Stimulated activated CD4-positive, alpha-beta T cell treated with anti-CD3 and anti-CD28 coated beads, Interleukin-12 subunit alpha, Interleukin-12 subunit beta, amount 100 ng/mL, for 48 hours (primary cell): ENCODE measurements at regions not wholly inside any gene's neighbourhood (a gene's known extent, or its start where the extent isn't known, plus 50 kb on each side); places are given as distances from the start of the nearest gene placed in this dataset.
"Not testable (repeated sequence)": the region's sequence is repeated elsewhere in the genome, so short reads cannot be mapped to it uniquely, and the experiment has no call there.

Experiments
- DNase-seq, 3 donors: peaks; one replicate each; pipeline ENCODE4 v3.0.0-alpha.2; 2020; ENCODE audit warnings: low read depth in 2 of 3, low spot score in 1 of 3

- DNase-seq, result no peak
These were observed 328.1 kb upstream of the ATP10A start for GRCh38 chr15:26191193-26191592.

GRCh38 chr15:26186138-26186537 is 323.0 kb upstream of the ATP10A start:
- DNase-seq, result not testable (repeated sequence)

- no peak for DNase-seq
These were observed 319.3 kb upstream of the ATP10A start for GRCh38 chr15:26182441-26182840.

GRCh38 chr15:26179906-26180305 is 316.8 kb upstream of the ATP10A start:
- DNase-seq, result no peak

- no peak for DNase-seq
These were observed 315.6 kb upstream of the ATP10A start for GRCh38 chr15:26178640-26179220.

- DNase-seq, result no peak
These were observed 314.7 kb upstream of the ATP10A start for GRCh38 chr15:26177816-26178215.

- DNase-seq, result no peak
These were observed 313.7 kb upstream of the ATP10A start for GRCh38 chr15:26176831-26177230.

- no peak for DNase-seq
These were observed 308.1 kb upstream of the ATP10A start for GRCh38 chr15:26171266-26171665.

- no peak for DNase-seq
These were observed 303.3 kb upstream of the ATP10A start for GRCh38 chr15:26166429-26166828.

- DNase-seq, result no peak
These were observed 302.4 kb upstream of the ATP10A start for GRCh38 chr15:26165546-26165945.

GRCh38 chr15:26160343-26160742 is 297.2 kb upstream of the ATP10A start:
- DNase-seq, result no peak

- DNase-seq, result no peak
These were observed 295.0 kb upstream of the ATP10A start for GRCh38 chr15:26158176-26158575.

- DNase-seq, result no peak
These were observed 294.0 kb upstream of the ATP10A start for GRCh38 chr15:26157081-26157480.

- DNase-seq, result no peak
These were observed 292.9 kb upstream of the ATP10A start for GRCh38 chr15:26156051-26156450.

GRCh38 chr15:26148156-26148860 is 285.2 kb upstream of the ATP10A start:
- DNase-seq, result no peak

- no peak for DNase-seq
These were observed 283.1 kb upstream of the ATP10A start for GRCh38 chr15:26146202-26146601.

- no peak for DNase-seq
These were observed 282.7 kb upstream of the ATP10A start for GRCh38 chr15:26145796-26146195.

- no peak for DNase-seq
These were observed 281.7 kb upstream of the ATP10A start for GRCh38 chr15:26144836-26145235.

- no peak for DNase-seq
These were observed 280.1 kb upstream of the ATP10A start for GRCh38 chr15:26143221-26143620.

GRCh38 chr15:26134812-26135211 is 271.7 kb upstream of the ATP10A start:
- DNase-seq, result no peak

GRCh38 chr15:26134152-26134551 is 271.0 kb upstream of the ATP10A start:
- DNase-seq, result no peak

- no peak for DNase-seq
These were observed 269.7 kb upstream of the ATP10A start for GRCh38 chr15:26132811-26133210.

GRCh38 chr15:26129852-26130251 is 266.7 kb upstream of the ATP10A start:
- DNase-seq, result no peak
